GM21381 (cell line): ENCODE measurements at regions not wholly inside any gene's neighbourhood (a gene's known extent, or its start where the extent isn't known, plus 50 kb on each side); places are given as distances from the start of the nearest gene placed in this dataset.
"Not testable (repeated sequence)": the region's sequence is repeated elsewhere in the genome, so short reads cannot be mapped to it uniquely, and the experiment has no call there.

Source experiments
- ATAC-seq: cut with Tn5 transposase; IDR thresholded peaks from one replicate; pipeline ENCODE4 v1.9.1; 2021; ENCODE audit warnings: mild to moderate bottlenecking, moderate library complexity; ENCODE audit not compliant: unreplicated experiment

GRCh38 chr6:115573861-115574260, 486.8 kb downstream of the FRK start:
- ATAC-seq, result no peak

DNA sequence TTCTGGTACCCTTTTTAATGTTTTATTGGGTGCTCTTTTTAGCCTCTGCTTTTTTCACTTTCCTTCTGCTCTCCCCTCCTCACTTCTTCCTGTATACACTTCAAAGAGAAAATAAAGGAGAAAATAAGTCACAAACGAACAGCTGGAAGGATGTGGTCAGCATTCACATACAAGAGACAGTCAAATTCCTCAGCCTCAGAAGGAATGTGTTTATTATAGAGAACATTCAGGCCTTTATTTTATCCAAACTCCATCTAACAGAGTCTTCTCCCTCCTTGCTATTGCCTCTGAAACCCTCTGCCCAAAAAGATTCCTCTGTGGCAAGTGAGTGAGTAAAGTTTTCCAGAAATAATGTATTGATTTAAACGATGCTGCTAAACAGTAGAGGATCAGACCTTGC, 490.4 kb downstream of the FRK start:
- ATAC-seq, result no peak

DNA sequence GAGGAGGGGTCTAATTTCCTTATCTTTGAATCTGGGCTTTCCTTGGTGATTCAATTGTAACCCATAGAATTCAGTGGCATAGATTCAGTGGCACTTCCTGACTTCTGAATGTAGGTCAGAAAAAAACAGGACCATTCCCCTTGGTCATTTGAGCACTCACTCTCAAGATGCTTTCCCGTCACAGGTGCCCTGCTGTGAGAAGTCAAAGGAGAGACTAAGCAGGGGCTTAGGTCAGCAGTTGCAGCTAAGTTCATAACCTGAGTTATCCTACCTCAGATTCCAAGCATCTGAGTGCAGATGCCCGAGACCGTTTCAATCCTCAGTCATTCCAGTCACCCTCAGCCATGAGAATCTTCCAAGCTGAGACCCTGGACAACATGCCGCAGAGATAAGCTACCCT, 506.6 kb downstream of the FRK start:
- no peak for ATAC-seq

DNA sequence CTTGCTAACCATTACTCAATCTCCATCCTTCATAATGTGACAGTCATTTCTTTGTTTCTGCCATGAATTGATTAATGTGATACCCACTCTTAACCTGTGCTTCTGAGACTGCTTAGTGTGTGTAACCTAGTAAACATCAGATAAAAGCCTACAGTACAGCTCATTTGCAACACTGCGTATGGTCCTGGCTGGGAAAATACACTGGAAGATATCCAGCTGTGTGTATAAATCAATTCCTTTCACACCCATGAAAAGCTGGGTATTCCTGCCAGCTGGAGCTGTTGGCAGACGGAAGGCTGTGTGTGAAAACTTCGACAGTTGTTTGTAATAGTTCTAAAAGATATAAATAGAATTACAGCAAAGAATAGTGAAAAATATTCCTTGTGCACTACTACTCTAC, 509.2 kb downstream of the FRK start:
- no peak for ATAC-seq

DNA sequence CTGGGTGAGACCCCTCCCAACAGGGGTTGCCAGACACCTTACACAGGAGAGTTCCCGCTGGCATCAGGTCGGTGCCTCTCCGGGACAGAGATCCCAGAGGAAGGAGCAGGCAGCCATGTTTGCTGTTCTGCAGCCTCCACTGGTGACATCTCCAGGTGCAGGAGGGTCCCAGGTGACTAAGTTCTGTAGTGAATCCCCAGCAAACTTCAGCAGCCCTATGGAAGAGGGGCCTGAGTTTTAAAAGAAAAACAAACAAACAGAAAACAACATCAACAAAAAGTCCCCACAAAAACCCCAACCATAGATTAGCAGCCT, 515.1 kb downstream of the FRK start:
- no peak for ATAC-seq

GRCh38 chr6:115544765-115545671, 515.7 kb downstream of the FRK start:
- no peak for ATAC-seq

DNA sequence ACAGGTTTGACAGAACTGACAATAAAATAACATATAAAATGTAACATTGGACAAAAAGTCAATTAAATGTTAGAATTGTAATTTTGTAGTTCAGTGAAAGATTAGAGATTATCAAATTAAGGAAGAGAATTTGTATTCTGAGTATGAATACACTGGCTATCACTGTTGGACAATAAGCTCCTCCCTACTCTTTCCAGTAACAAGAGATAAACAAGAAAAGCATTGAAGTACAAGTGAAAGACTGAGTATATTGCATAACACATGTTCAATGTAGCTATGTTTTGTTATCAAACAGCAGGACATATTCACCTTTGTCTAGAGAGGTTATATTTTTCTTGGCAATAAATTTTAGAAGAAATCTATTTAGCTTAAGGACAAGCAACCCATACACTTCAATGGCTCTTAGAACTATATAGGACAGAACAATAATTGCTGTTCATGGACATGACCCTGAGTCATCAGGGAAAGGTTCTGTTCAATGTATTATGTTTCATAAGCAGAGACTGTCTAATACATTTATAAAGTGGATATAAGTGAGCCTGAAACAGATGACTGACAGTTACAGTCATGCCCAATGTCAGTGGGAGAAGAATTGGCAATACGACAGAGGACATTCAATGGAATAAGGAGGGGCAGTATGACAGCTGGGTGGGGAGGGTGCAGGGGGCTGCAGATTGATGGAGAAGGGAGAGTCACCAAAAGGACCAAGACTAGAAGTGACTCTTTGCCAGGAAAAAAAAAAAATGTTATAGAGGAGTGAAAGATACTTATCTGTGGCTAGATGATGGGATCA, 520.4 kb downstream of the FRK start:
- ATAC-seq, result no peak

GRCh38 chr6:115539531-115539930, 521.2 kb downstream of the FRK start:
- ATAC-seq, result no peak

DNA sequence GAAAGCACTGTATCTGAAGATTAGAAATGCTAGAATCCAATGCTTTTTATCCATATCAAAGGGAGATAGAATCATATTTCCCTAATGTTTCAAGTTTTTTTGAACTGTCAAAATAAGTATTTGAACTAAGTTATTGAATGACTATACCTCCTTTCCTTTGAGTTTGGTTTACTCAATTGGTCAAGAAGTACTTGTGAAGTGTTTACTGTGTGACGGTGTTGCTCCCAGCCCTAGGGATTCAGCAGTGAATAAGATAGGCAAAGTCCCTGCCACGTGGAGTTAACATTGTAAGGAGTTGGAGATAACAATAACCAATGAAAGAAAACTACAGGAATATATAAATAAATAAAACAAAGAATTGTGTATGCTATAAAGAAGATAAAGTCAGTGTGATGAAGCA, 535.9 kb downstream of the FRK start:
- no peak for ATAC-seq

- ATAC-seq, result not testable (repeated sequence)
Measured at GRCh38 chr6:115521747-115522146, 538.9 kb downstream of the FRK start.

DNA sequence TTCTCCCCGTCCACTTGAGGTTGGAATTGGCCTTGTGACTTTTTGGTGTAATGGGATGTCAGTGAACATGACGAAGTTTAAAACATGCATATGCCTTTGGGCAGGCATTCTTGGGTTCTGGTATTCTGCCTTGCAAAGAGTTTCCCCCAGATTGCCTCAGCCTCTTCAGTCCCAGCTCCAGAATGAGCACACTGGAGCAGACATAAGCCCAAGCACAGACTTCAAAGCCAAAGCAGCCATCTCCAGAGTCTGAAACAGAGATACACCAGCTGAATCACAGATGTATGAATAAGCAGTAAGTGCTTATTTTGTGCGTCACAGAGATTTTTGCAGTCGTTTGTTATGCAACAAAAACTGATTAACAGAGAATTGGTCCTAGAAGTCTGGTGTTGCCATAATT, 546.0 kb downstream of the FRK start:
- ATAC-seq, result no peak

- no peak for ATAC-seq
Measured at GRCh38 chr6:115512923-115513322, 547.8 kb downstream of the FRK start.

DNA sequence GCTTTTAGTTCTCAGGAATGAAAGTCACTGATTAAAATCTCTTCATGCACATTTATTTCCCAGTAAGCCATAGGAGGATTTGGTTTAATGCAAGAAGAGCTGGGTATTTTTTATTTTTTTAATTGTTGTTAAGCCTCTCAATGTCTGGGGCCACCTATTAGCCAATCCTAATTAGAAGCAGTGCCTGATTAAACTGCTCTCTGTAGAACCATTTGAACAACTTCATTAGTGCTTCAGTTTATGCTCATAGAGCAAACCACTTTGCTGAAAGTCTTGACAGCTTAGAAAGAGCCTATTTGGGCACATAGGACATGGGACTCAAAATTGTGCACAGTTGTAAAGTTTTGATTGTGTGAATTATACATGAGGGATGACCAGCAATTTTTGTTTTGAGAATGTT, 548.9 kb downstream of the FRK start:
- ATAC-seq, result no peak

DNA sequence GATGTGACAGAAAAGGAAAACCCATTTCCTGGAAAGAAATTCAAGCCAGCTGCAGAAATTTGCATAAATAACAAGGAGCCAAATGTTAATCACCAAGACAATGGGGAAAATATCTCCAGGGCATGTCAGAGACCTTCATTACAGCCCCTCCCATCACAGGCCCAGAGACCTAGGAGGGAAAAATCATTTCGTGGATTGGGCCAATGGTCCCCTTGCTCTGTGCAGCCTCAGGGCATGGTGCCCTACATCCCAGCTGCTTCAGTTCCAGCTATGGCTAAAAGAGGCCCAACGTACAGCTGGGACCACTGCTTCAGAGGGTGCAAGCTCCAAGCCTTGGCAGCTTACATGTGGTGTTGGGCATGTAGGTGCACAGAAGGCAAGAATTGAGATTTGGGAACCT, 558.3 kb downstream of the FRK start:
- not testable (repeated sequence) for ATAC-seq

DNA sequence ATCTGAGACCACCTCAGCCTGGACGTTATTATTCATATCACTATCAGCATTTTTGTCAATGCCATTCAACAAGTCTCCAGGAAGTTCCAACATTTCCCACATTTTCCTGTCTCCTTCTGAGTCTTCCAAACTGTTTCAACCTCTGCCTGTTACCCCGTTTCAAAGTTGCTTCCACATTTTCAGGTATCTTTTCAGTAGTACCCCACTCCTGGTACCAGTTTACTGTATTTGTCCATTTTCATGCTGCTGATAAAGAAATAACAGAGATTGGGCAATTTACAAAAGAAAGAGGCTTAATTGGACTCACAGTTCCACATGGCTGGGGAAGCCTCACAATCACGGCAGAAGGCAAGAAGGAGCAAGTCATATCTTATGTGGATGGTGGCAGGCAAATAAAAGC, 565.5 kb downstream of the FRK start:
- no peak for ATAC-seq

DNA sequence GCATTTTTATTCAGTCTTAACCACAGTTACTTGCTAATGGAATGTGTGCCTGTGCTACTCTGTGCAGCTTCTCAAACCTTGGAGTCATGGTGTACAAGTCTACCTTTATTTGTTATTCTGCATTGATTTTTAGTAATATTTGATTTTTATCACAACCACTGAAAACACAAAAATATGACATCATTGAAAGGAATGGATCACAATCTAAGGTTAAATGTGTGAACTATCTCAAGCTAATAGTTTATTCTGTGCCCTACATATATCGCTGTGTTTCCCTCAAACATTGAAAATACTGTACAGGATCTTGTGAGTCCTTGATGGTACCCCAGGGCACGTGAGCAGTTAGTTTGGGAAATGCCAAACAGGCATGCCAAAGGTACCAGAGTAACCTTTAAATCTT, 573.4 kb downstream of the FRK start:
- no peak for ATAC-seq

GRCh38 chr6:115485400-115485799, 575.3 kb downstream of the FRK start:
- ATAC-seq, result no peak

GRCh38 chr6:115480543-115480942, 580.1 kb downstream of the FRK start:
- ATAC-seq, result not testable (repeated sequence)

- no peak for ATAC-seq
Measured at GRCh38 chr6:115474443-115475041, 586.1 kb downstream of the FRK start.

DNA sequence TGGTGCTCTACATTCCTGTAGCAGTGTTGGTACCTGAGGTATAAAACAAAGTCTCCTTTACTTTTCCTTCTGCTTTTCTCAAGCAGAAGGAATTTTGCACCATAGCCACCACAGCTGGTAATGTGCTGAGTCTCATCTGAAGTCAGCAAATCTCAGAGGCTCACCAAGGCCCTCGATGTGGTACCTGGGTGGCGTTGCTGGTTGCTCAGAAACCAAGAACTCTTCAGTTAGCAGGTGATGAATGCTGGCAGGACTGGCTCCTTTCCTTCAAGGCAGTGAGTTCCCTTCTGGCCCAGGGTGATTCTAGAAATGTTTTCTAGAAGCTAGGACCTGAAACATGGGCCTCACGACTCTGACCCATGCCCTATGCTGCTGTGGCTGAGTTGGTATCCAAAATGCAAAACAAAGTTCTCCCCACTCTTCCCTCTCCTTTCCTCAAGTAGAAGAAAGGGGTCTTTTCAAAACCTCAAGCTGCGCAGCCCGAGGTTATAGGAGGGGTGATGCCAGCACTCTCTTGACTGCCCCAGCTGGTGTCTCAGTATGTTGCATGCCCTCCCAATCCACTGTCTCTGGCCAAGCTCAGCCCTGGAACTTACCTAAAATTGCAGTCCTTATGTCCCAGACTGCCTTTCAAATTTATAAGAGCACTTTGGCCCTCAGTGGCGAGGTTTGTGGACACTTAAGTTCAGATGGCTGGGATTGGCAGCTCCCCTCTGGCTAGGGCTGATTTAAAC, 592.3 kb downstream of the FRK start:
- ATAC-seq, result no peak

DNA sequence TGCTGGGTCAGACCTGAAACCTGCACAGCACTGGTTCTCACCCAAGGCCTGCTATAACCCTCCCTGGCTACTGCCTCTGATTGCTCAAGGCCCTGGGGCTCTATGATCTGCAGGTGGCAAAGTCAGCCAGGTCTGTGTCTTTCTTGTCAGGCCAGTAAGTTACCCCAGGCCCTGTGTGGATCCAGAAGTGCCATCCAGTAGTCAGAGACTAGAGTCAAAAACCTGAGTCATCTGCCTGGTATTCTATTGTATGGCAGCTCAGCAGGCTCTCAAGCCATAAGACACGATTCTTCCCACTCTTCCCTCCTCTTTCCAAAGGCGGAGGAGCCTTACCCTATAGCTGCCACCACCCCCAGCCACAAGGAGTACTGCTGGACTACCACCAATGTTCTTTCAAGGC, 593.0 kb downstream of the FRK start:
- ATAC-seq, result no peak
